ENCODE measurements at regions not wholly inside any gene's neighbourhood (a gene's known extent, or its start where the extent isn't known, plus 50 kb on each side); places are given as distances from the start of the nearest gene placed in this dataset.
"Not testable (repeated sequence)": the region's sequence is repeated elsewhere in the genome, so short reads cannot be mapped to it uniquely, and the experiment has no call there.

- not testable (repeated sequence) for H3K9me3 Mint-ChIP-seq; H3K27me3 Mint-ChIP-seq (ENCODE audit: low read depth); H4K5ac ChIP-seq (ENCODE audit: insufficient read length, low read depth, low read length); H2AK5ac ChIP-seq (ENCODE audit: insufficient read length, low read length); H3K14ac ChIP-seq (ENCODE audit: insufficient read depth, low read length); H3K23ac ChIP-seq (ENCODE audit: insufficient read length, low read depth, low read length); H3K56ac ChIP-seq (ENCODE audit: insufficient read length, low read depth, low read length); H3K79me2 ChIP-seq (ENCODE audit: insufficient read depth, low read length); H3K4me1 ChIP-seq (ENCODE audit: insufficient read depth, low read length); H2BK5ac ChIP-seq (ENCODE audit: insufficient read length, low read length); H2AFZ ChIP-seq (ENCODE audit: low read length); H3K23me2 ChIP-seq (ENCODE audit: insufficient read length, low read depth, low read length, poor library complexity, severe bottlenecking); H3K4ac ChIP-seq (ENCODE audit: low read depth, low read length); H2BK120ac ChIP-seq (ENCODE audit: low read depth, low read length, poor library complexity, severe bottlenecking); H3T11ph ChIP-seq (ENCODE audit: low read length); H4K8ac ChIP-seq (replicated peaks; ENCODE audit: insufficient read length, low read depth, low read length); H3K4me3 Mint-ChIP-seq; H3K79me1 ChIP-seq (ENCODE audit: insufficient read depth, low read depth, low read length, poor library complexity, severe bottlenecking); H4K91ac ChIP-seq (ENCODE audit: insufficient read length, low read depth, low read length); H2BK12ac ChIP-seq (ENCODE audit: insufficient read length, low read depth, low read length); H2BK20ac ChIP-seq (ENCODE audit: low read depth, low read length, poor library complexity, severe bottlenecking); DNase-seq; H3K9me3 ChIP-seq (ENCODE audit: control insufficient read depth, low read depth, low read length); H3K18ac ChIP-seq (ENCODE audit: insufficient read length, low read depth, low read length); H3K27ac ChIP-seq (ENCODE audit: insufficient read length, low read depth, low read length); H2BK15ac ChIP-seq (ENCODE audit: low read depth, low read length); H3K27me3 ChIP-seq (ENCODE audit: insufficient read depth, low read length); H3K36me3 Mint-ChIP-seq (ENCODE audit: insufficient read depth in 1 of 3, low read depth in 3 of 3); H3K9ac ChIP-seq (ENCODE audit: extremely low read depth, insufficient read length, low read length); H4K20me1 ChIP-seq (ENCODE audit: control insufficient read depth, insufficient read depth, insufficient read length); H3K4me2 ChIP-seq (ENCODE audit: insufficient read depth, insufficient read length, low read length)
- H3K27ac Mint-ChIP-seq = peak overlapping the region in 1 of 3 experiments; percentile 57; a peak in 3 of 7 replicates
- no CpG with 5 or more reads among the region's 11 CpGs for WGBS (ENCODE audit: extremely low coverage, insufficient read length, low lambda C conversion rate)
- H3K4me1 Mint-ChIP-seq = peaks cover 33 to 42% of the 10 kb centered on the region in 2 experiments
Observed at GRCh38 chr7:6992133-6992532, 166.1 kb upstream of the CCZ1B start.

DNA sequence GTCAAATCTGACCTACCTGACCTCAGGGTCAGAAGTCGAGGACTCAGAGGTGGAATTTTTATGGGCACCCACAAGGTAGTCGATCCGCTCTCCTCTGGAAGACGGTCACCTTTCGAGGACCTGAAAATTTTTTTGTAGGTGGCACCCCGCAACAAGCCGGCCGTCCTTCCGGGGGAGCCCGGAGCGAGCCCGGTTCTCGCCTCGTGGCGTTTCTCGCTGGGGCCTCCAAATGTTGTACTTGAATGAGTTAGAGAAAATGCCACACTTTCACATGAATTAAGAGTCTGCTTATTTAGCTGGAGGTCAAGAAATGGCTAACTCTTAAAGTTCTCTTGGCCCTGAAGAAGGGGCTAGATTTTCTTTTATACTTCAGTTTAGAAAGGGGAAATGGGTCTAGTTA, 169.0 kb upstream of the CCZ1B start:
- not testable (repeated sequence) for H2BK120ac ChIP-seq (ENCODE audit: low read depth, low read length, poor library complexity, severe bottlenecking); H3K56ac ChIP-seq (ENCODE audit: insufficient read length, low read depth, low read length); H2BK5ac ChIP-seq (ENCODE audit: insufficient read length, low read length); H3K18ac ChIP-seq (ENCODE audit: insufficient read length, low read depth, low read length); H4K20me1 ChIP-seq (ENCODE audit: control insufficient read depth, insufficient read depth, insufficient read length); H3K9me3 ChIP-seq (ENCODE audit: control insufficient read depth, low read depth, low read length); H4K8ac ChIP-seq (replicated peaks; ENCODE audit: insufficient read length, low read depth, low read length); H3K79me2 ChIP-seq (ENCODE audit: insufficient read depth, low read length); H2AFZ ChIP-seq (ENCODE audit: low read length); H3K9ac ChIP-seq (ENCODE audit: extremely low read depth, insufficient read length, low read length); H4K91ac ChIP-seq (ENCODE audit: insufficient read length, low read depth, low read length); H3K27ac Mint-ChIP-seq; H3K27me3 ChIP-seq (ENCODE audit: insufficient read depth, low read length); H3K23ac ChIP-seq (ENCODE audit: insufficient read length, low read depth, low read length); H2BK20ac ChIP-seq (ENCODE audit: low read depth, low read length, poor library complexity, severe bottlenecking); H3K4me3 Mint-ChIP-seq; H2BK12ac ChIP-seq (ENCODE audit: insufficient read length, low read depth, low read length); DNase-seq; H4K5ac ChIP-seq (ENCODE audit: insufficient read length, low read depth, low read length); H2AK5ac ChIP-seq (ENCODE audit: insufficient read length, low read length); H3K27ac ChIP-seq (ENCODE audit: insufficient read length, low read depth, low read length); H3K4me2 ChIP-seq (ENCODE audit: insufficient read depth, insufficient read length, low read length); H3K4ac ChIP-seq (ENCODE audit: low read depth, low read length); H3K23me2 ChIP-seq (ENCODE audit: insufficient read length, low read depth, low read length, poor library complexity, severe bottlenecking); H3K4me1 ChIP-seq (ENCODE audit: insufficient read depth, low read length); H3K14ac ChIP-seq (ENCODE audit: insufficient read depth, low read length); H3K27me3 Mint-ChIP-seq (ENCODE audit: low read depth); H2BK15ac ChIP-seq (ENCODE audit: low read depth, low read length); H3T11ph ChIP-seq (ENCODE audit: low read length); H3K79me1 ChIP-seq (ENCODE audit: insufficient read depth, low read depth, low read length, poor library complexity, severe bottlenecking)
- Mint-ChIP-seq H3K36me3 (ENCODE audit: insufficient read depth in 1 of 3, low read depth in 3 of 3) (peaks cover 10 to 14% (median 13%) of the 10 kb centered on the region in 3 experiments), H3K4me1 (peaks cover 28 to 36% of the 10 kb centered on the region in 2 experiments), H3K9me3 (peaks cover 11 to 14% of the 10 kb centered on the region in 2 experiments)
- no CpG with 5 or more reads among the region's 16 CpGs for WGBS (ENCODE audit: extremely low coverage, insufficient read length, low lambda C conversion rate)
